Keratinocyte (primary cell): ENCODE measurements at regions not wholly inside any gene's neighbourhood (a gene's known extent, or its start where the extent isn't known, plus 50 kb on each side); places are given as distances from the start of the nearest gene placed in this dataset.

ENCODE experiments used
- DNase-seq: peaks from one replicate; pipeline ENCODE4 v3.0.0-alpha.2; 2011; ENCODE audit warnings: low read depth, missing footprints, low spot score
- FAIRE-seq: peaks from 2 replicates; lab custom pipeline; 2011; peaks lifted over from hg19 to GRCh38; lab: Jason Lieb, UNC
- H2AFZ ChIP-seq: 2 replicates; pipeline ENCODE4 v1.6.0; 2012; ENCODE audit warnings: low read length, control low read depth, inconsistent platforms; ENCODE audit not compliant: control insufficient read depth
- H3K27ac ChIP-seq: 2 replicates; pipeline ENCODE4 v1.5.1; 2011; ENCODE audit warnings: low read length; ENCODE audit not compliant: control insufficient read depth, insufficient read depth
- H3K27me3 ChIP-seq: 3 replicates; pipeline ENCODE4 v1.6.0; 2011; ENCODE audit warnings: low read length; ENCODE audit not compliant: control insufficient read depth, insufficient read depth; ENCODE audit errors: extremely low read depth
- H3K36me3 ChIP-seq, 2 experiments: 2 replicates in 1 of 2; 3 replicates in 1 of 2; pipeline ENCODE4 v1.5.1; 2011; ENCODE audit warnings: low read length in 2 of 2, mild to moderate bottlenecking in 1 of 2; ENCODE audit not compliant: control insufficient read depth in 2 of 2, insufficient read depth in 2 of 2; ENCODE audit errors: extremely low read depth in 1 of 2
- H3K4me1 ChIP-seq: 3 replicates; pipeline ENCODE4 v1.5.1; 2011; ENCODE audit warnings: low read length; ENCODE audit not compliant: control insufficient read depth, insufficient read depth; ENCODE audit errors: extremely low read depth
- H3K4me2 ChIP-seq: 3 replicates; pipeline ENCODE4 v1.6.0; 2011; ENCODE audit warnings: low read depth, low read length; ENCODE audit not compliant: control insufficient read depth, insufficient read depth; ENCODE audit errors: extremely low read depth
- H3K4me3 ChIP-seq, 3 experiments: fragments of 200-600 bp in 1 of 3; sonication (generic) in 1 of 3; 2 replicates in 2 of 3; 3 replicates in 1 of 3; pipeline ENCODE4 v1.5.1; 2011 to 2016; ENCODE audit warnings: low read length in 3 of 3, mild to moderate bottlenecking in 3 of 3, control low read depth in 2 of 3, inconsistent platforms in 1 of 3, low read depth in 1 of 3, mixed read lengths in 1 of 3, mixed run types in 1 of 3, moderate library complexity in 1 of 3; ENCODE audit not compliant: control insufficient read depth in 2 of 3, insufficient read depth in 2 of 3; ENCODE audit errors: extremely low read depth in 1 of 3
- H3K79me2 ChIP-seq: 2 replicates; pipeline ENCODE4 v1.6.0; 2012; ENCODE audit warnings: low read length; ENCODE audit not compliant: control insufficient read depth, insufficient read depth
- H3K9ac ChIP-seq: 3 replicates; pipeline ENCODE4 v1.6.0; 2011; ENCODE audit warnings: low read length; ENCODE audit not compliant: control insufficient read depth, insufficient read depth; ENCODE audit errors: extremely low read depth
- H3K9me1 ChIP-seq: 3 replicates; pipeline ENCODE4 v1.6.0; 2011; ENCODE audit warnings: low read length; ENCODE audit not compliant: control insufficient read depth, insufficient read depth; ENCODE audit errors: extremely low read depth
- H3K9me3 ChIP-seq: 2 replicates; pipeline ENCODE4 v1.5.1; 2012; ENCODE audit warnings: low read depth, low read length; ENCODE audit not compliant: control insufficient read depth
- H4K20me1 ChIP-seq: 3 replicates; pipeline ENCODE4 v1.6.0; 2011; ENCODE audit warnings: low read length; ENCODE audit not compliant: control insufficient read depth, insufficient read depth; ENCODE audit errors: extremely low read depth
- CTCF ChIP-seq, 3 experiments: IDR thresholded peaks in 1 of 3; conservative IDR thresholded peaks in 1 of 3; optimal IDR thresholded peaks in 1 of 3; 2 replicates in 2 of 3; 3 replicates in 1 of 3; pipeline versions ENCODE3 to v1.5.1; 2011; ENCODE audit warnings: low read length in 3 of 3, mild to moderate bottlenecking in 3 of 3, moderate library complexity in 2 of 3, control low read depth in 1 of 3, inconsistent platforms in 1 of 3; ENCODE audit not compliant: insufficient read depth in 2 of 3; ENCODE audit errors: extremely low read depth in 1 of 3
- EZH2 ChIP-seq: IDR thresholded peaks from one replicate; pipeline ENCODE4 v1.6.1; 2012; ENCODE audit warnings: inconsistent platforms, mild to moderate bottlenecking, low read length, moderate library complexity
- dilution Hi-C: fragments of 300-500 bp; cut with MboI; formaldehyde crosslinking; loops from one replicate; pipeline ENCODE4 v1.7.0; 2020; ENCODE audit warnings: low sequenced_read_pairs; ENCODE audit not compliant: extremely low pct_ligation_motif_present

GRCh38 chr3:117117188-117117936 is 407.8 kb downstream of the TUSC7 start:
- no peak for DNase-seq
- H4K20me1 ChIP-seq, result no peaks in the 10 kb centered on the region
- no peak overlapping the region for H3K9ac ChIP-seq
- H3K36me3 ChIP-seq, result no peaks in the 10 kb centered on the region
- H3K4me2 ChIP-seq, result no peak overlapping the region
- no peak overlapping the region for H3K27ac ChIP-seq
- dilution Hi-C loops, result no loop called here
- H3K4me1 ChIP-seq, result no peaks in the 10 kb centered on the region
- H3K79me2 ChIP-seq, result no peaks in the 10 kb centered on the region
- no peaks in the 10 kb centered on the region for H3K9me3 ChIP-seq
- TF ChIP-seq CTCF (optimal IDR thresholded peaks at IDR 0.05 in 1 of 3, IDR thresholded peaks at IDR 0.05 in 1 of 3, conservative IDR thresholded peaks at IDR 0.05 in 1 of 3; ENCODE audit: extremely low read depth in 1 of 3, insufficient read depth in 2 of 3, low read length in 3 of 3) (no peak), EZH2 (no peak)
- H2AFZ ChIP-seq, result no peak overlapping the region
- no peak for FAIRE-seq
- no peak overlapping the region for H3K4me3 ChIP-seq
- H3K27me3 ChIP-seq, result no peaks in the 10 kb centered on the region
- no peaks in the 10 kb centered on the region for H3K9me1 ChIP-seq

- no peak overlapping the region for H3K4me2 ChIP-seq
- H3K36me3 ChIP-seq, result no peaks in the 10 kb centered on the region
- H3K27me3 ChIP-seq, result no peaks in the 10 kb centered on the region
- no peak overlapping the region for H3K27ac ChIP-seq
- H3K79me2 ChIP-seq, result no peaks in the 10 kb centered on the region
- no peaks in the 10 kb centered on the region for H3K9me1 ChIP-seq
- FAIRE-seq, result no peak
- H2AFZ ChIP-seq, result no peak overlapping the region
- no peaks in the 10 kb centered on the region for H4K20me1 ChIP-seq
- TF ChIP-seq EZH2 (no peak), CTCF (optimal IDR thresholded peaks at IDR 0.05 in 1 of 3, IDR thresholded peaks at IDR 0.05 in 1 of 3, conservative IDR thresholded peaks at IDR 0.05 in 1 of 3; ENCODE audit: extremely low read depth in 1 of 3, insufficient read depth in 2 of 3, low read length in 3 of 3) (no peak)
- H3K4me1 ChIP-seq, result no peaks in the 10 kb centered on the region
- no peak overlapping the region for H3K9ac ChIP-seq
- dilution Hi-C loops, result no loop called here
- H3K4me3 ChIP-seq, result no peak overlapping the region
- no peak for DNase-seq
- H3K9me3 ChIP-seq, result no peaks in the 10 kb centered on the region
Observed at GRCh38 chr3:117118604-117119003, 409.0 kb downstream of the TUSC7 start.
